GM23248 (cell line): ENCODE measurements at regions not wholly inside any gene's neighbourhood (a gene's known extent, or its start where the extent isn't known, plus 50 kb on each side); places are given as distances from the start of the nearest gene placed in this dataset.

Experiments used
- EZH2 ChIP-seq: fragments of 200-600 bp; sonication (generic); IDR thresholded peaks from 2 replicates; pipeline ENCODE4 v1.6.1; 2018; ENCODE audit warnings: antibody characterized with exemption, mild to moderate bottlenecking; ENCODE audit not compliant: insufficient read depth, poor library complexity, severe bottlenecking
- EZH2phosphoT487 ChIP-seq: fragments of 200-600 bp; sonication (generic); IDR thresholded peaks from 2 replicates; pipeline ENCODE4 v1.6.1; 2018; ENCODE audit warnings: antibody characterized with exemption, moderate library complexity, mild to moderate bottlenecking, low read depth; ENCODE audit not compliant: insufficient read depth

DNA sequence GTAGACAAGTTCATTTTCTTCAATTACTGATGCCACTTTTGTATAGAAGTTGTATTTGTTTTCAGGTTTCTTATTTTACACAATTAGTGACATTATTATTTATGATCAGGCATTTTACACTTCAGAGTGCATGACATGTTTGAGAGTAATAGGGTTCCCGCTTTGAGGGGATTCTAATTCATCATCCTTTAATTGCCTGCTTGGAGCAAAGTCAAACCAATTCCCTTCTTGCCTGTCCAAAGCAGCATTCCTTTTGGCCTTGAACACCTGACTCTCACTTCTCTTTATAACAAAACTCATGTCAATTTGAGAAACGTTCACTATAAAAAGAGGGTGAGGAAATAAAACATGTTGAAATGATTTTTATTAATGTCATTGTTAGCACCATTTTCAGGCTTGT, 1149.4 kb downstream of the NXPH1 start:
- TF ChIP-seq EZH2 = no peak
- TF ChIP-seq EZH2phosphoT487 = no peak
